HG03103 (cell line): ENCODE measurements at regions not wholly inside any gene's neighbourhood (a gene's known extent, or its start where the extent isn't known, plus 50 kb on each side); places are given as distances from the start of the nearest gene placed in this dataset.

Source experiments
- ATAC-seq: cut with Tn5 transposase; IDR thresholded peaks from one replicate; pipeline ENCODE4 v1.9.1; 2021; ENCODE audit warnings: low read depth; ENCODE audit not compliant: unreplicated experiment

GRCh38 chr13:61052175-61052574 is 363.5 kb downstream of the PCDH20 start:
- no peak for ATAC-seq

GRCh38 chr13:61045251-61045650 is 370.4 kb downstream of the PCDH20 start:
- no peak for ATAC-seq

GRCh38 chr13:61040181-61040580 is 375.5 kb downstream of the PCDH20 start:
- no peak for ATAC-seq

GRCh38 chr13:61039302-61039701 is 376.3 kb downstream of the PCDH20 start:
- ATAC-seq = no peak

- no peak for ATAC-seq
Measured at GRCh38 chr13:61036715-61037114, 378.9 kb downstream of the PCDH20 start.

GRCh38 chr13:61030445-61030844 is 385.2 kb downstream of the PCDH20 start:
- ATAC-seq = no peak

GRCh38 chr13:61029064-61029463 is 386.6 kb downstream of the PCDH20 start:
- no peak for ATAC-seq

- no peak for ATAC-seq
Measured at GRCh38 chr13:61024046-61024445, 391.6 kb downstream of the PCDH20 start.

- ATAC-seq = no peak
Measured at GRCh38 chr13:61021838-61022237, 393.8 kb downstream of the PCDH20 start.

- no peak for ATAC-seq
Measured at GRCh38 chr13:61013796-61014195, 401.9 kb downstream of the PCDH20 start.

GRCh38 chr13:61010358-61010757 is 405.3 kb downstream of the PCDH20 start:
- no peak for ATAC-seq

- ATAC-seq = no peak
Measured at GRCh38 chr13:61002686-61003085, 413.0 kb downstream of the PCDH20 start.

GRCh38 chr13:60990032-60990733 is 425.5 kb downstream of the PCDH20 start:
- no peak for ATAC-seq

- no peak for ATAC-seq
Measured at GRCh38 chr13:60986301-60986700, 429.3 kb downstream of the PCDH20 start.

- no peak for ATAC-seq
Measured at GRCh38 chr13:60981407-60981806, 434.2 kb downstream of the PCDH20 start.

GRCh38 chr13:60976367-60976766 is 439.3 kb downstream of the PCDH20 start:
- ATAC-seq = no peak

GRCh38 chr13:60974296-60974695 is 441.4 kb downstream of the PCDH20 start:
- no peak for ATAC-seq

- no peak for ATAC-seq
Measured at GRCh38 chr13:60973529-60973928, 442.1 kb downstream of the PCDH20 start.

- ATAC-seq = no peak
Measured at GRCh38 chr13:60970736-60971135, 444.9 kb downstream of the PCDH20 start.

- ATAC-seq = no peak
Measured at GRCh38 chr13:60969656-60970055, 446.0 kb downstream of the PCDH20 start.

- ATAC-seq = no peak
Measured at GRCh38 chr13:60959427-60959826, 456.2 kb downstream of the PCDH20 start.

GRCh38 chr13:60957816-60958215 is 457.8 kb downstream of the PCDH20 start:
- no peak for ATAC-seq

- ATAC-seq = no peak
Measured at GRCh38 chr13:60945396-60945795, 470.3 kb downstream of the PCDH20 start.
